GM12878 (cell line): ENCODE measurements at regions not wholly inside any gene's neighbourhood (a gene's known extent, or its start where the extent isn't known, plus 50 kb on each side); places are given as distances from the start of the nearest gene placed in this dataset.

ENCODE experiments used
- CTCF ChIP-seq, 3 experiments: IDR thresholded peaks in 2 of 3; conservative IDR thresholded peaks in 1 of 3; 2 replicates each; pipeline ENCODE4 v1.5.1; 2011; ENCODE audit warnings: low read depth in 3 of 3, low read length in 3 of 3, mild to moderate bottlenecking in 3 of 3, control low read depth in 2 of 3, moderate library complexity in 2 of 3, inconsistent platforms in 1 of 3, mixed read lengths in 1 of 3; ENCODE audit not compliant: control insufficient read depth in 2 of 3, insufficient read depth in 1 of 3; ENCODE audit errors: extremely low read depth in 1 of 3
- JUNB ChIP-seq: IDR thresholded peaks from 2 replicates; pipeline ENCODE4 v1.6.1; 2016; ENCODE audit warnings: antibody characterized with exemption, mild to moderate bottlenecking
- NRF1 ChIP-seq: conservative IDR thresholded peaks from 2 replicates; pipeline ENCODE4 v1.6.1; 2011; ENCODE audit warnings: mild to moderate bottlenecking, low read depth, low read length, improper control_type of control experiment
- POLR2A ChIP-seq: IDR thresholded peaks from 2 replicates; pipeline ENCODE4 v1.6.1; 2011; ENCODE audit warnings: low read depth, mild to moderate bottlenecking, low read length
- RAD21 ChIP-seq: IDR thresholded peaks from 2 replicates; pipeline ENCODE4 v1.6.1; 2011; ENCODE audit warnings: mild to moderate bottlenecking, low read depth, low read length, moderate library complexity; ENCODE audit not compliant: insufficient read depth
- SUZ12 ChIP-seq: fragments of 200-600 bp; sonication (generic); IDR thresholded peaks from one replicate; pipeline ENCODE4 v1.6.1; 2018; ENCODE audit warnings: antibody characterized with exemption, mild to moderate bottlenecking; ENCODE audit not compliant: unreplicated experiment
- ZBED1 ChIP-seq: IDR thresholded peaks from 2 replicates; pipeline ENCODE4 v1.6.1; 2016; ENCODE audit warnings: borderline replicate concordance
- ZBTB33 ChIP-seq: fragments of 450-650 bp; IDR thresholded peaks from 2 replicates; pipeline ENCODE4 v1.6.1; 2017; ENCODE audit warnings: mild to moderate bottlenecking
- ZZZ3 ChIP-seq: IDR thresholded peaks from 2 replicates; pipeline ENCODE4 v1.6.1; 2011; ENCODE audit warnings: low read depth; ENCODE audit not compliant: control insufficient read depth, insufficient read length

- TF ChIP-seq ZBTB33 (no peak), NRF1 (no peak), CTCF (IDR thresholded peaks at IDR 0.05 in 2 of 3, conservative IDR thresholded peaks at IDR 0.05 in 1 of 3; ENCODE audit: control insufficient read depth in 2 of 3, extremely low read depth in 1 of 3, insufficient read depth in 1 of 3, low read depth in 3 of 3, low read length in 3 of 3) (no peak), SUZ12 (no peak), POLR2A (no peak), ZZZ3 (no peak), JUNB (no peak), RAD21 (no peak), ZBED1 (no peak)
Measured at GRCh38 chr1:221945669-221946068, 203.8 kb upstream of the DUSP10 start.
